ENCODE measurements at regions not wholly inside any gene's neighbourhood (a gene's known extent, or its start where the extent isn't known, plus 50 kb on each side); places are given as distances from the start of the nearest gene placed in this dataset.

GRCh38 chr11:103680826-103681225, 355.6 kb upstream of the DDI1 start:
- intact Hi-C loops (cut with micrococcal nuclease; ENCODE audit: unreplicated experiment), result loop anchor here (5.0 to 10.0 kb wide), 6 partner anchors 226 to 654 kb away; no protein-coding TSS in a partner anchor
- TF ChIP-seq CTCF (conservative IDR thresholded peaks at IDR 0.05; ENCODE audit: low read depth, low read length) (no peak), EZH2 (IDR thresholded peaks at IDR 0.05; ENCODE audit: borderline replicate concordance, low read depth, low read length, poor library complexity, severe bottlenecking) (no peak)
- ChIA-PET CTCF (no interaction called here), POLR2A (ENCODE audit: low non-redundant PET) (no interaction called here)
- no peak for DNase-seq (ENCODE audit: low spot score)
- no peaks in the 10 kb centered on the region for H3K9me3 ChIP-seq (ENCODE audit: low read depth, low read length, poor library complexity, severe bottlenecking)
- peaks cover 19% of the 10 kb centered on the region for H3K4me1 ChIP-seq (ENCODE audit: insufficient read depth, low read length, poor library complexity, severe bottlenecking)
- H3K4me3 ChIP-seq (ENCODE audit: low read depth, low read length, poor library complexity, severe bottlenecking), result no peak overlapping the region
- H3K36me3 ChIP-seq (ENCODE audit: insufficient read depth, low read length, poor library complexity, severe bottlenecking), result no peaks in the 10 kb centered on the region
- no peak overlapping the region for H3K27ac ChIP-seq (ENCODE audit: low read depth, low read length, poor library complexity, severe bottlenecking)
- no peaks in the 10 kb centered on the region for H3K27me3 ChIP-seq (replicated peaks; ENCODE audit: insufficient read depth, low read depth, low read length, poor library complexity)
- BruUV-seq (replicated peaks), result no TSS peak

GRCh38 chr11:103681855-103682254, 354.6 kb upstream of the DDI1 start:
- no peaks in the 10 kb centered on the region for H3K9me3 ChIP-seq (ENCODE audit: low read depth, low read length, poor library complexity, severe bottlenecking)
- no peak overlapping the region for H3K27ac ChIP-seq (ENCODE audit: low read depth, low read length, poor library complexity, severe bottlenecking)
- no peaks in the 10 kb centered on the region for H3K36me3 ChIP-seq (ENCODE audit: insufficient read depth, low read length, poor library complexity, severe bottlenecking)
- H3K4me3 ChIP-seq (ENCODE audit: low read depth, low read length, poor library complexity, severe bottlenecking), result no peak overlapping the region
- DNase-seq (ENCODE audit: low spot score), result no peak
- intact Hi-C loops (cut with micrococcal nuclease; ENCODE audit: unreplicated experiment), result loop anchor here (5.0 to 10.0 kb wide), 6 partner anchors 225 to 653 kb away; no protein-coding TSS in a partner anchor
- TF ChIP-seq EZH2 (IDR thresholded peaks at IDR 0.05; ENCODE audit: borderline replicate concordance, low read depth, low read length, poor library complexity, severe bottlenecking) (no peak), CTCF (conservative IDR thresholded peaks at IDR 0.05; ENCODE audit: low read depth, low read length) (no peak)
- H3K27me3 ChIP-seq (replicated peaks; ENCODE audit: insufficient read depth, low read depth, low read length, poor library complexity), result no peaks in the 10 kb centered on the region
- peaks cover 12% of the 10 kb centered on the region for H3K4me1 ChIP-seq (ENCODE audit: insufficient read depth, low read length, poor library complexity, severe bottlenecking)
- no TSS peak for BruUV-seq (replicated peaks)
- ChIA-PET CTCF (interaction anchor here (0.8 to 1.2 kb wide), 10 partner anchors 12 to 650 kb away, joined by 3 to 10 read pairs (median 5); partner anchors contain the start of gene PDGFD), POLR2A (ENCODE audit: low non-redundant PET) (no interaction called here)

DNA sequence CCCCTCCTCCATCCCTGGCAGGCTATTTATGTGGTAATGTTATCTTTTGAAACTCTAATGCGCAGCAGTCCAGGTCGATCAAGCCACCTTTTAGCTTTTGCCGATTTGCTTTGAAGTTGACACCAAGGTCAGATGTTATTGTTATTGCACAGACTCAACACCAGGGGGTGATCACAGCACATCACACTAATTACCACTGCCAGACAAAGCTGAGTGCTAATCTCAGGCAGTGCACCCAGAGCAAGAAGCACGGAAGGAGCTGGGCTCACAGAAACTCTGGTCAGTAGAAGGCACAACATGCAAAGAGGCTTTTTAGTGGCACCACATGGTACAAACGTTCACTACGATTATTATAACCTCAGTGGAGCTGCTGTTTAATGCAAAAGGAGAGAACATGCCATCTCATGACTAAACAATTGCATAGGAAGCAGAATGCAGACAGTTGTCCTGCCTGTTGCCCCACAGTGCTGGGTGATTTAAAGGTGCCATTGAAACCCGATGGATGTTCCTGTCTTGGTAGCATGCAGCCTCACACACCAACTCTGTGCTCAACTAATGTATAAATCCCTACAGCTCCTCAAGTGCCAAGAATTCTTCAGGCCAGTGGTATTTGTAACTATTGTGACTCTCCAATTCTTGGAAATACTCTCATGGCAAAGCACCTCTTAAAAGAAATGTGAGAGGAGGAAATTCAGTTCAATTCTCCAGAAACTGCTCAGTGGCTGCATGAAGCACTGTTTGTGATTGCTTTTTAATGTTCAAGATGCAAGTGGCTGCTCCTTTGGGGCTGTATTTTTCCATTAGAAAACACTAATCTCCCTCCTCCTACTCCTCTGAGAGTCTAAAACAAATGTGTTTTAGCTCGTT, 353.9 kb upstream of the DDI1 start:
- POLR2A ChIA-PET (ENCODE audit: low non-redundant PET), result no interaction called here
- no peak overlapping the region for H3K27ac ChIP-seq (ENCODE audit: low read depth, low read length, poor library complexity, severe bottlenecking)
- peak; percentile 91 for TF ChIP-seq CTCF (conservative IDR thresholded peaks at IDR 0.05; ENCODE audit: low read depth, low read length)
- no peak for TF ChIP-seq EZH2 (IDR thresholded peaks at IDR 0.05; ENCODE audit: borderline replicate concordance, low read depth, low read length, poor library complexity, severe bottlenecking)

More for the DNA sequence above, 353.9 kb upstream of the DDI1 start:
- Histone ChIP-seq H3K4me3 (ENCODE audit: low read depth, low read length, poor library complexity, severe bottlenecking) (no peak overlapping the region), H3K36me3 (ENCODE audit: insufficient read depth, low read length, poor library complexity, severe bottlenecking) (no peaks in the 10 kb centered on the region), H3K9me3 (ENCODE audit: low read depth, low read length, poor library complexity, severe bottlenecking) (no peaks in the 10 kb centered on the region), H3K4me1 (ENCODE audit: insufficient read depth, low read length, poor library complexity, severe bottlenecking) (peaks cover 12% of the 10 kb centered on the region), H3K27me3 (replicated peaks; ENCODE audit: insufficient read depth, low read depth, low read length, poor library complexity) (no peaks in the 10 kb centered on the region)
- peak; percentile 84 for DNase-seq (ENCODE audit: low spot score)
- BruUV-seq (replicated peaks), result no TSS peak
- intact Hi-C loops (cut with micrococcal nuclease; ENCODE audit: unreplicated experiment), result loop anchor here (5.0 to 10.0 kb wide), 6 partner anchors 225 to 652 kb away; no protein-coding TSS in a partner anchor
- CTCF ChIA-PET, result interaction anchor here (0.5 to 1.2 kb wide), 16 partner anchors 12 to 919 kb away, joined by 3 to 10 read pairs (median 4); partner anchors contain the start of gene PDGFD

Data from A673 (cell line).